ENCODE measurements at regions not wholly inside any gene's neighbourhood (a gene's known extent, or its start where the extent isn't known, plus 50 kb on each side); places are given as distances from the start of the nearest gene placed in this dataset.

GRCh38 chr4:38386654-38387188 lies 277.3 kb upstream of the KLF3 start:
- WGBS (ENCODE audit: insufficient coverage): 14% methylated on average over 1 of the region's 2 CpGs
- peaks cover 8% of the 10 kb centered on the region for H3K9me3 Mint-ChIP-seq (ENCODE audit: insufficient read depth)
- Histone ChIP-seq H3K36me3 (replicated peaks in 1 of 2; ENCODE audit: control extremely low read depth in 1 of 2, control insufficient read depth in 1 of 2, extremely low read depth in 1 of 2, insufficient read depth in 2 of 2, low read length in 1 of 2) (no peaks in the 10 kb centered on the region), H3K27ac (ENCODE audit: low read length in 2 of 2) (no peak overlapping the region), H3K27me3 (replicated peaks in 1 of 4; ENCODE audit: control extremely low read depth in 1 of 4, control insufficient read depth in 3 of 4, insufficient read depth in 4 of 4, low read length in 3 of 4) (peaks cover 0 to 5% (median 0%) of the 10 kb centered on the region in 4 experiments), H3K9ac (ENCODE audit: low read length) (no peak overlapping the region), H2AFZ (ENCODE audit: insufficient read depth, low read depth, low read length, poor library complexity, severe bottlenecking) (no peak overlapping the region), H3K4me1 (ENCODE audit: control insufficient read depth in 2 of 2, insufficient read depth in 2 of 2, low read length in 2 of 2) (no peaks in the 10 kb centered on the region), H3K9me3 (ENCODE audit: control extremely low read depth in 1 of 3, control insufficient read depth in 2 of 3, insufficient read depth in 1 of 3, low read length in 2 of 3) (peaks cover 1 to 26% (median 10%) of the 10 kb centered on the region in 3 donors), H3K79me2 (ENCODE audit: control insufficient read depth, insufficient read depth, low read length) (no peaks in the 10 kb centered on the region), H4K20me1 (ENCODE audit: control insufficient read depth, insufficient read depth, low read length, poor library complexity, severe bottlenecking) (no peaks in the 10 kb centered on the region), H3K4me2 (replicated peaks; ENCODE audit: low read depth, low read length, poor library complexity, severe bottlenecking) (no peak overlapping the region), H3K4me3 (ENCODE audit: control extremely low read depth in 1 of 5, extremely low read depth in 1 of 5, insufficient read depth in 1 of 5, low read depth in 2 of 5, low read length in 4 of 5) (no peak overlapping the region)
- no peaks in the 10 kb centered on the region for H3K4me1 Mint-ChIP-seq
- H3K27ac Mint-ChIP-seq: no peak overlapping the region
- no peak for TF ChIP-seq CTCF (IDR thresholded peaks at IDR 0.05)
- no peak for TF ChIP-seq EZH2 (IDR thresholded peaks at IDR 0.05; ENCODE audit: borderline replicate concordance, insufficient read depth, low read depth, low read length, poor library complexity, severe bottlenecking)
- ChIA-PET POLR2A (no interaction called here), CTCF (no interaction called here)
- ATAC-seq (ENCODE audit: low read depth): no peak
- no peak for DNase-seq
- intact Hi-C loops (cut with micrococcal nuclease): no loop called here
- H3K27me3 Mint-ChIP-seq: peaks cover 4% of the 10 kb centered on the region
- no peak overlapping the region for H3K4me3 Mint-ChIP-seq

GRCh38 chr4:38387348-38387747 lies 276.7 kb upstream of the KLF3 start:
- Mint-ChIP-seq H3K27me3 (peaks cover 4% of the 10 kb centered on the region), H3K4me1 (no peaks in the 10 kb centered on the region), H3K27ac (no peak overlapping the region), H3K4me3 (no peak overlapping the region), H3K9me3 (ENCODE audit: insufficient read depth) (peaks cover 13% of the 10 kb centered on the region)
- ChIA-PET CTCF (no interaction called here), POLR2A (no interaction called here)
- H3K4me1 ChIP-seq (ENCODE audit: control insufficient read depth in 2 of 2, insufficient read depth in 2 of 2, low read length in 2 of 2): no peaks in the 10 kb centered on the region
- no CpG with 5 or more reads among the region's 1 CpG for WGBS (ENCODE audit: insufficient coverage)
- no peaks in the 10 kb centered on the region for H3K36me3 ChIP-seq (replicated peaks in 1 of 2; ENCODE audit: control extremely low read depth in 1 of 2, control insufficient read depth in 1 of 2, extremely low read depth in 1 of 2, insufficient read depth in 2 of 2, low read length in 1 of 2)
- no peak overlapping the region for H3K27ac ChIP-seq (ENCODE audit: low read length in 2 of 2)
- no peak overlapping the region for H3K9ac ChIP-seq (ENCODE audit: low read length)
- peaks cover 1 to 32% (median 13%) of the 10 kb centered on the region in 3 donors for H3K9me3 ChIP-seq (ENCODE audit: control extremely low read depth in 1 of 3, control insufficient read depth in 2 of 3, insufficient read depth in 1 of 3, low read length in 2 of 3)
- ATAC-seq (ENCODE audit: low read depth): no peak
- no peaks in the 10 kb centered on the region for H3K79me2 ChIP-seq (ENCODE audit: control insufficient read depth, insufficient read depth, low read length)
- H2AFZ ChIP-seq (ENCODE audit: insufficient read depth, low read depth, low read length, poor library complexity, severe bottlenecking): no peak overlapping the region
- no peak overlapping the region for H3K4me2 ChIP-seq (replicated peaks; ENCODE audit: low read depth, low read length, poor library complexity, severe bottlenecking)
- no peak for DNase-seq
- H4K20me1 ChIP-seq (ENCODE audit: control insufficient read depth, insufficient read depth, low read length, poor library complexity, severe bottlenecking): no peaks in the 10 kb centered on the region
- intact Hi-C loops (cut with micrococcal nuclease): no loop called here
- peaks cover 0 to 5% (median 0%) of the 10 kb centered on the region in 4 experiments for H3K27me3 ChIP-seq (replicated peaks in 1 of 4; ENCODE audit: control extremely low read depth in 1 of 4, control insufficient read depth in 3 of 4, insufficient read depth in 4 of 4, low read length in 3 of 4)
- H3K4me3 ChIP-seq (ENCODE audit: control extremely low read depth in 1 of 5, extremely low read depth in 1 of 5, insufficient read depth in 1 of 5, low read depth in 2 of 5, low read length in 4 of 5): no peak overlapping the region
- TF ChIP-seq EZH2 (IDR thresholded peaks at IDR 0.05; ENCODE audit: borderline replicate concordance, insufficient read depth, low read depth, low read length, poor library complexity, severe bottlenecking) (no peak), CTCF (IDR thresholded peaks at IDR 0.05) (no peak)

Data from B cell (primary cell).